Mesendoderm (in vitro differentiated cells): ENCODE measurements at regions not wholly inside any gene's neighbourhood (a gene's known extent, or its start where the extent isn't known, plus 50 kb on each side); places are given as distances from the start of the nearest gene placed in this dataset.

Experiments used
- DNase-seq: peaks from one replicate; pipeline ENCODE4 v3.0.0; 2013
- H2AK5ac ChIP-seq: 2 replicates; pipeline ENCODE4 v1.6.1; 2013; ENCODE audit warnings: low read length, inconsistent platforms
- H2BK120ac ChIP-seq: 2 replicates; pipeline ENCODE4 v1.6.1; 2013; ENCODE audit warnings: low read depth, mild to moderate bottlenecking, low read length, moderate library complexity, mixed read lengths
- H2BK15ac ChIP-seq: replicated peaks from 2 replicates; pipeline ENCODE4 v1.6.1; 2013; ENCODE audit warnings: low read depth, mild to moderate bottlenecking, moderate library complexity
- H2BK5ac ChIP-seq: 2 replicates; pipeline ENCODE4 v1.6.1; 2013; ENCODE audit warnings: low read length, inconsistent platforms
- H3K18ac ChIP-seq: 2 replicates; pipeline ENCODE4 v1.6.1; 2013; ENCODE audit warnings: mild to moderate bottlenecking, low read length, mixed read lengths
- H3K23ac ChIP-seq: one replicate; pipeline ENCODE4 v1.6.1; 2013; ENCODE audit warnings: low read length
- H3K27ac ChIP-seq: 2 replicates; pipeline ENCODE4 v1.5.1; 2013; ENCODE audit warnings: low read depth, mild to moderate bottlenecking, inconsistent platforms, low read length, moderate library complexity
- H3K27me3 ChIP-seq: 2 replicates; pipeline ENCODE4 v1.6.1; 2013; ENCODE audit warnings: low read length, control low read depth, mild to moderate bottlenecking, inconsistent platforms; ENCODE audit not compliant: insufficient read depth, poor library complexity
- H3K36me3 ChIP-seq: 2 replicates; pipeline ENCODE4 v1.6.1; 2013; ENCODE audit warnings: low read length, inconsistent platforms; ENCODE audit not compliant: control insufficient read depth, insufficient read depth
- H3K4ac ChIP-seq: one replicate; pipeline ENCODE4 v1.6.1; 2013; ENCODE audit warnings: low read depth, mild to moderate bottlenecking, low read length, moderate library complexity
- H3K4me1 ChIP-seq: 2 replicates; pipeline ENCODE4 v1.6.1; 2013; ENCODE audit warnings: low read depth, low read length, inconsistent platforms; ENCODE audit not compliant: control insufficient read depth
- H3K4me2 ChIP-seq: 2 replicates; pipeline ENCODE4 v1.6.1; 2013; ENCODE audit warnings: low read length
- H3K4me3 ChIP-seq: 2 replicates; pipeline ENCODE4 v1.5.1; 2013; ENCODE audit warnings: mild to moderate bottlenecking, low read length
- H3K56ac ChIP-seq: one replicate; pipeline ENCODE4 v1.6.1; 2013; ENCODE audit warnings: low read length
- H3K79me1 ChIP-seq: 2 replicates; pipeline ENCODE4 v1.6.1; 2013; ENCODE audit warnings: low read length, inconsistent platforms
- H3K79me2 ChIP-seq: 2 replicates; pipeline ENCODE4 v1.6.1; 2013; ENCODE audit warnings: mild to moderate bottlenecking, low read length; ENCODE audit not compliant: control insufficient read depth, insufficient read depth
- H3K9ac ChIP-seq: 2 replicates; pipeline ENCODE4 v1.6.1; 2013; ENCODE audit warnings: low read length, inconsistent platforms
- H4K5ac ChIP-seq: one replicate; pipeline ENCODE4 v1.6.1; 2013; ENCODE audit warnings: low read length
- H4K8ac ChIP-seq: one replicate; pipeline ENCODE4 v1.6.1; 2013; ENCODE audit warnings: low read depth, mild to moderate bottlenecking, control low read depth, low read length, moderate library complexity
- WGBS: extraction: QIAGEN DNeasy Blood & Tissue Kit; methylation state at CpG from one replicate; pipeline ENCODE4 v1.1.7; 2013; ENCODE audit warnings: low lambda C conversion rate, missing lambda C conversion rate; ENCODE audit not compliant: insufficient coverage; ENCODE audit errors: extremely low coverage; 5-methylcytosine and 5-hydroxymethylcytosine counted together

DNA sequence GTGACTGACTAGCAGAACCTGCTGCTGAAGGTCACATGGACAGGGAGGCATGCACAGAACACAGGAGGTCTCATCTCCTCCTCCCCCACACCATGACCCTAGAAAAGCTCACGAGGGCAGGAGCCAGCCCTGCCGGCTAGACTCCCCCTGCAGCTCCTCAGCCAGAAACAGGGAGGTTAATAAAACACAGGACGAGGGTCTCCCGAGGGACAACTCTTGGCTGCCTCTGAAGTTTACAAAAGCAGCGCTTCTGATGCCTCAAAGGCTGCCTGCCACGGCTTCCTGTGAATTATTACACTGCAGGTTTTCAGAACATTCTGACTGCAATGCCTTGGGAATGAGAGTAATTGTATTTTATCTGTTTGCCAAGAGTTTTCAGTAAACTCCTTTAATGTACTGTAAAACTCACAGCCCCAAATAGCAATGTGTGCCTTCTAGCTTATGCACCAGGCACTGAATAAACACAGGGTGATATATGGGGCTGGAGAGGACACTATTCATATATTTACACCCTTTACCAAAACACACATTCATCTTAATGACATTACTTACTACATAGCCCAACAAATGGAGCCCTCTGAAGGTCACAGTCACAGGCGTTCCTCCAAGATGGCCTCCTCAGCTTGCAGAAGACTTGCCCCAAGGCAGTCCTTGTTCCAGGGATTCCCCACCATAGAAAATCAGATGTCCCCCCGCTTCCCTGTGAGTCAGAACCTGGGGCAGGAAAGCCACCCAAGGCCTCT, 83.7 kb downstream of the C5orf15 start:
- Histone ChIP-seq H4K8ac (no peak overlapping the region), H3K9ac (no peak overlapping the region), H2BK5ac (no peak overlapping the region), H2BK15ac (no peak overlapping the region), H3K4me1 (no peaks in the 10 kb centered on the region), H3K36me3 (no peaks in the 10 kb centered on the region), H3K79me2 (no peaks in the 10 kb centered on the region), H4K5ac (no peak overlapping the region), H3K27me3 (no peaks in the 10 kb centered on the region), H3K23ac (no peak overlapping the region), H3K4me3 (no peak overlapping the region), H2BK120ac (no peak overlapping the region), H3K4ac (no peak overlapping the region), H3K27ac (no peak overlapping the region), H2AK5ac (no peak overlapping the region), H3K4me2 (no peak overlapping the region), H3K18ac (no peak overlapping the region), H3K56ac (no peak overlapping the region), H3K79me1 (no peaks in the 10 kb centered on the region)
- no peak for DNase-seq
- WGBS = no CpG with 5 or more reads among the region's 8 CpGs

DNA sequence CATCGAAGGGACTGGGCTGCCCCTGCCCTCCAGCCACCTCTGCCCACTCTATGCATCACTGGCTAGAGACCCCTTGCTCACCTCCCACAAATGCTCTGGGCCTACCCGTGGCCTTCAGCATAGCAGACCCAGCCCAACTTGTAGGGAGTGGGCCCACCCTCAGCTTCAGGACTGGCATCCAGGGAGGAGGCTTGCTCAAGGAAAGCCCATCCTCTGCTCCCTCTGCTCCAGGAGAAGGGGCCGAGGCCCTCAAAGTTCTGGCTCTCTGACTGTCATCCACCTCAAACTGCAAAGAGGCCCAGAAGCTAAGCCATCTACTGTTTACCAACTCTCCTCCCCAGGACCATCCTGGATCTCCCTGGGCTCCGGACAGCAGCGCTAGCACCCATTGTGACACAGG, 84.5 kb downstream of the C5orf15 start:
- Histone ChIP-seq H3K27ac (no peak overlapping the region), H4K8ac (no peak overlapping the region), H3K4ac (no peak overlapping the region), H2AK5ac (no peak overlapping the region), H3K36me3 (no peaks in the 10 kb centered on the region), H3K18ac (no peak overlapping the region), H4K5ac (no peak overlapping the region), H3K4me3 (no peak overlapping the region), H3K4me2 (no peak overlapping the region), H3K9ac (no peak overlapping the region), H3K4me1 (no peaks in the 10 kb centered on the region), H3K27me3 (no peaks in the 10 kb centered on the region), H3K79me2 (no peaks in the 10 kb centered on the region), H2BK120ac (no peak overlapping the region), H2BK15ac (no peak overlapping the region), H2BK5ac (no peak overlapping the region), H3K23ac (no peak overlapping the region), H3K56ac (no peak overlapping the region), H3K79me1 (no peaks in the 10 kb centered on the region)
- no peak for DNase-seq
- WGBS = no CpG with 5 or more reads among the region's 5 CpGs

DNA sequence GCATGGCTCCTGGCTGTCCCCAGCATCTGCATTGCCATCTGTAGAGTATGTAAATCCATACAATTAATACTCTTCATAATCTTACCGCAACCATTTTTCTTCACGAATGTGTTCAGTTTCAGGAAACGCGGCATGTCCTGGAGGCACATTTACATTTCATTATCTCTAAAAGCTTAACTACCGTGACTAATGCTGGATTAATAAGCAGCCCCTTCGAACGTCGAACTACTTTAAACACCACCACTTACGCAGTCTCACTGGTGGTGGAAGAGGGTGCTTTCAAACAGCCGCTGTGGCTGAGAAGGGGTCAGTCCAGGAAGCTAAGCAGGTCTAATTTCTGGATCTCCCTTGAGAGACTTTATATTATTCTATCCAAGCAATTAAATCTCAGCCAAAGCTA, 85.6 kb downstream of the C5orf15 start:
- no peak overlapping the region for H3K56ac ChIP-seq
- H2BK15ac ChIP-seq = no peak overlapping the region
- no peaks in the 10 kb centered on the region for H3K27me3 ChIP-seq
- no CpG with 5 or more reads among the region's 10 CpGs for WGBS
- no peaks in the 10 kb centered on the region for H3K79me2 ChIP-seq
- H3K4me1 ChIP-seq = no peaks in the 10 kb centered on the region
- no peak for DNase-seq
- no peak overlapping the region for H3K4me2 ChIP-seq
- H4K5ac ChIP-seq = no peak overlapping the region
- no peak overlapping the region for H3K4ac ChIP-seq
- no peaks in the 10 kb centered on the region for H3K36me3 ChIP-seq
- no peak overlapping the region for H3K4me3 ChIP-seq
- no peak overlapping the region for H2BK5ac ChIP-seq
- H3K18ac ChIP-seq = no peak overlapping the region
- no peak overlapping the region for H4K8ac ChIP-seq
- no peak overlapping the region for H2BK120ac ChIP-seq
- H3K27ac ChIP-seq = no peak overlapping the region
- no peak overlapping the region for H3K9ac ChIP-seq
- H3K23ac ChIP-seq = no peak overlapping the region
- H2AK5ac ChIP-seq = no peak overlapping the region
- no peaks in the 10 kb centered on the region for H3K79me1 ChIP-seq

DNA sequence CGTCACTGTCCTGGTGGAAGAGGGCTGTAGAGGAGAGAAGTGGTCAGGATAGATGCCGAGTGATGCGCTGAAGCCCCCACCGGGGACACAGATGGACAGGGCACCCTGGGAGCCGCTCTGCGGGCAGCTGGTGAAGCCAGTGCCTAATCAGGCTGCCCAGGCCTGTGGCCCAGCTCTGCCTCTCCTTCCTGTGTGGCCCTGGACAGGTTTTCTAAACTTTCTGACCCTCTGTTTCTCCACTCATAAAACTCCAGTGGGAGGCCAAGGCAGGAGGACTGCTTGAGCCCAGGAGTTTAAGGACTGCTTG, 86.1 kb downstream of the C5orf15 start:
- H3K36me3 ChIP-seq = no peaks in the 10 kb centered on the region
- H3K56ac ChIP-seq = no peak overlapping the region
- H3K4ac ChIP-seq = no peak overlapping the region
- H2BK15ac ChIP-seq = no peak overlapping the region
- no peak overlapping the region for H2AK5ac ChIP-seq
- H4K8ac ChIP-seq = no peak overlapping the region
- WGBS = no CpG with 5 or more reads among the region's 6 CpGs
- no peak overlapping the region for H4K5ac ChIP-seq
- no peak overlapping the region for H3K4me3 ChIP-seq
- H2BK5ac ChIP-seq = no peak overlapping the region
- no peak overlapping the region for H3K27ac ChIP-seq
- no peak overlapping the region for H3K23ac ChIP-seq
- no peaks in the 10 kb centered on the region for H3K79me1 ChIP-seq
- no peak overlapping the region for H3K4me2 ChIP-seq
- no peaks in the 10 kb centered on the region for H3K27me3 ChIP-seq
- H3K4me1 ChIP-seq = no peaks in the 10 kb centered on the region
- H3K18ac ChIP-seq = no peak overlapping the region
- no peak for DNase-seq
- H3K79me2 ChIP-seq = no peaks in the 10 kb centered on the region
- H3K9ac ChIP-seq = no peak overlapping the region
- H2BK120ac ChIP-seq = no peak overlapping the region

DNA sequence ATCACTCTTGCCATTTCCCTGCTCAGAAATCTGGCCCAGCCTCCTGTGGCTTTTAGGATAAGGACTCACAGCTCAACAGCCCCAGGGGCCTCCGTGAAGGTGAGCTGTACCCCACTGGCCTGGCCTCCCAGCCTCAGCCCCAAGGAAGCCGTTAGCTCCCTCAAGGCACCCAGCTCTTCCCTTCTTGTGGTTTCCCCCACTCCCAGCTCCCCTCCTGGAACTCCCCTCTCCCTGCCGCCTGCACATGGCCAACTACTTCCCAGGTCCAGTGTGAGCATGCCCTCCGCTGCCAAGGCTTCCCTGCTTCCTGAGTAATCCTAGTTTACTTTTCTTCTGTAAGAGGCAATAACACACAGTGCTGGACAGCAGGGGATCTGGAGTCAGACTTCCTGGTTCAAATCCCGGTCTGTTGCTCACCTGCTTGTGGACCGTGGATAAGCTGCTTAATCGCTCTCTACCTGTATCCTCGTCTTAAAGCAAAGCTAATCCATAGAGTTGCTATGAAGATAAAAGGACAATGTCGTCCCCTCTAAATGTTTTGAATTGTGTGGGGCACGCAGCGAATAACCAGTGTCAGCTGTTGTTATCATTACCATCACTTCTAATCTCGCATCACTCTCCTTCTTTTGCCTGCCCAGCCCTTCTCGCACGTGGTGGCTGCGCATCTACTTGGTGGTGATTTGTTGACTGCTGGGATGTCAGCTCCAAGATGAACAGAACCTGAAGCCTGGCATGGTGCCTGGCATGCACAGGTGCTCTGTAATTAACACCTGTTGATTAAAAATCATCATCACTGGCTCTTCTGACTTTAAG, 86.6 kb downstream of the C5orf15 start:
- Histone ChIP-seq H3K36me3 (no peaks in the 10 kb centered on the region), H3K4me1 (no peaks in the 10 kb centered on the region), H3K18ac (no peak overlapping the region), H3K4ac (no peak overlapping the region), H3K9ac (no peak overlapping the region), H4K5ac (no peak overlapping the region), H2BK15ac (no peak overlapping the region), H3K27me3 (no peaks in the 10 kb centered on the region), H4K8ac (no peak overlapping the region), H3K27ac (no peak overlapping the region), H3K79me2 (no peaks in the 10 kb centered on the region), H3K23ac (no peak overlapping the region), H2BK5ac (no peak overlapping the region), H3K4me3 (no peak overlapping the region), H3K79me1 (no peaks in the 10 kb centered on the region), H2AK5ac (no peak overlapping the region), H3K56ac (peak overlapping the region; percentile 0), H3K4me2 (no peak overlapping the region), H2BK120ac (no peak overlapping the region)
- WGBS = no CpG with 5 or more reads among the region's 15 CpGs
- no peak for DNase-seq

DNA sequence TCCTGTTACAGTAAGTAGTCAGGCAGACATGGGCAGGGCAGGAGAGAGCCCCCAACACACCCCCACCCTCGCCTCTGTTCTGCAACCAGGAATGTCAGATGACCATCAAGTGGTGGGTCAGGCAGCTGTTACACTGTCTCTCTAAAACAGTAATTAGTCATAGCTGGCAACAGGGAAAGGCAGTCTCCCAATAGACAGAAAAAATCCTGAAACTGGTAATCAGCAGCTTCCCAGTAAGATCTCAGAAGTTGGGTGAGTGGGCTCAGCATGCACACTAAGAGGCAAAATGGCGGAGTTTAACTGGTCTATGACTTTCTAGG, 90.2 kb downstream of the C5orf15 start:
- no peaks in the 10 kb centered on the region for H3K79me1 ChIP-seq
- H3K9ac ChIP-seq = no peak overlapping the region

More for the DNA sequence above, 90.2 kb downstream of the C5orf15 start:
- Histone ChIP-seq H3K79me2 (no peaks in the 10 kb centered on the region), H2AK5ac (no peak overlapping the region), H3K27ac (no peak overlapping the region), H3K23ac (no peak overlapping the region), H3K18ac (no peak overlapping the region), H4K8ac (no peak overlapping the region), H3K4me3 (no peak overlapping the region), H3K27me3 (no peaks in the 10 kb centered on the region), H2BK120ac (no peak overlapping the region), H3K36me3 (no peaks in the 10 kb centered on the region), H3K4me1 (no peaks in the 10 kb centered on the region), H3K56ac (no peak overlapping the region), H4K5ac (no peak overlapping the region), H2BK5ac (no peak overlapping the region), H3K4ac (no peak overlapping the region), H3K4me2 (no peak overlapping the region), H2BK15ac (no peak overlapping the region)
- no peak for DNase-seq
- no CpG with 5 or more reads among the region's 2 CpGs for WGBS
